HPDE6-E6E7 (cell line): ENCODE measurements at regions not wholly inside any gene's neighbourhood (a gene's known extent, or its start where the extent isn't known, plus 50 kb on each side); places are given as distances from the start of the nearest gene placed in this dataset.
"Not testable (repeated sequence)": the region's sequence is repeated elsewhere in the genome, so short reads cannot be mapped to it uniquely, and the experiment has no call there.

ENCODE experiments used
- DNase-seq: peaks from one replicate; pipeline ENCODE4 v3.0.0; 2011; ENCODE audit warnings: missing footprints; ENCODE audit errors: extremely low spot score

GRCh38 chr5:147081311-147081764 is 153.5 kb upstream of the STK32A start:
- DNase-seq: no peak

- no peak for DNase-seq
Observed at GRCh38 chr5:147084702-147085101, 150.1 kb upstream of the STK32A start.

DNA sequence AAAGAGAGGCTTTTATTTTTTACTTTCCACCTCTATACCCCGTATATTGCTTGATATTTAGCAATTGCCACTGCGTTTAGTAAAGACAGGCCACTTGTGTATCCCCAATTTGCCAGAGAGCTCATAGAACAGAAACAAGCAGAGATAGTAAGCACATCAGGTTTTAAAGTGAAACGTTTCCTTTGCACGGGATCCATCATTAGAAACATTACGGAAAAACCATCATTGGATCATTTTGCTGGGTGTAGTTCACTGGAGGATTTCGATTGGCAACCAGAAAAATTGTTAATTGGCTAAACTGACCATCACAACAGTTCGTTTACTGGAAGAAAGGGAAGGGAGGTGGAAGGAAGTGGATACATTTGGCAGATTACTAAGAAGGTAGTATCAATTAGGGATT is 149.4 kb upstream of the STK32A start:
- DNase-seq: no peak

DNA sequence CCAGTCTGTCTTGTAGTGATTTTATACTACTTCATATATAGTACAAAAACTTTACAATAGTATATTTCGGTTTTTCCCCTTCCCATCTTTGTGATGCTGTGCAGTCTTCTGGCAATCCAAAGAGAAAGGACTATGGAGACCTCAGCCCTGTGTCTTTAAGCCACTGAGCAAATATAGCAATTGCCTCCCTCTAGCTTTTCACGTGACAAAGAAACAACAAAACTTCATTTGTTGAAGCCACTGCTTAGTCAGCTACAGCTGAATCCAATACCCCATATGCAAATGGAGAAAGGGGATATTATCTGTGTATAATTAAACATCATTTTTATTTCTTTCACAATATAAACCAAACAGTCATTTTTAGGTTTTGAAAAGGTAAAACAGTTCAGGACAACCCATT is 142.8 kb upstream of the STK32A start:
- no peak for DNase-seq

GRCh38 chr5:147093138-147093537 is 141.7 kb upstream of the STK32A start:
- no peak for DNase-seq

DNA sequence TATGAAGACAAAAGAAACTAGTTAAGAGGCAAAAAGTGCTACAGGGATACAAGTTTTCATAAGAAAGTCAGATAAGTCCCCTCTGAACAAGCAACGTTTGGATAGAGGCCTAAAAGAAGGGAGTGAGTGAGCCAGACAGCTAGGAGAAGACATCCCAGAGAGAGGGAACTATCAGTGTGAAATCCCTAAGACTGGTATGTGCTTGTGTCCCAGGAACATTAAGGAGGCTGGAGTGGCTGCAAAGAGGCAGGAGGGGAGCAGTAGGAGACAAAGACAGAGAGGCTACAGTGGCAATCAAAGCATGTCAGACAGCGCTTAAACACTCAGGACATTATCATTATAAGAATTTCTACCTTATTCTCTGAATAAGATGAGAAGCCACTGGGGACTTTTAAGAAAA is 139.1 kb upstream of the STK32A start:
- no peak for DNase-seq

- no peak for DNase-seq
Observed at GRCh38 chr5:147098233-147098790, 136.5 kb upstream of the STK32A start.

DNA sequence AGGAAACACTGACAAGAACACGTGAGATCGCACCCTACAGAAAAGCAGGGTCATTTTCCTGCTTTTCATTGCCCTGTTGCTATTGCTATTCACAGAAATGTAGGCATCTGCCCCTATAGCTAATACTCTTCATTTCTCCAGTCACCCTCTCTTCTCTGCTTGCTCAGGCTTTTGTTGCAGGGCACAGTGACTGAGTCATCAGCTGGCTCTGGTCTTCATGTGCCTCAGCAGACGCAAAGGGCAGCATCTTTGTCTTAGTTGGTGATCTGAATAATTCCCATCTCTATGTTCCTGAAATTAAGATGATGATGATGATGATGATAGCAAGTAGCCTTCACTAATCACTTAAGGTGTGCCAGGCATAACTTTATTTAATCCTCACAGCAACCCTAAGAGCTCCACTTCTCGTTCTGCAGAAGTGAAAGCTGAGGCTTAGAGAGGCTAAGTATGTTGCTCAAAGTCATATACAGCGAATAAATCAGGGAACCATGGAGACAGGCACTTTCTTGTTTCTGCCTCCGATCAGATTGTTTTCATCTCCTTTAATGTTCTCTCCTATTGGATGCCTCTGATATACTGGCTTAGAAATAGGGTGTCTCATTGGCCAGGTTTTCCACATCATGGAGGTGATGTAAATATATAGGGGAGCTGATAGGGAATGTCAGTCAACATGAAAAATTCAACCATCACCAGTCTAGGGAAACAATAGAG is 133.0 kb upstream of the STK32A start:
- no peak for DNase-seq

GRCh38 chr5:147112899-147113298 is 121.9 kb upstream of the STK32A start:
- DNase-seq: no peak

DNA sequence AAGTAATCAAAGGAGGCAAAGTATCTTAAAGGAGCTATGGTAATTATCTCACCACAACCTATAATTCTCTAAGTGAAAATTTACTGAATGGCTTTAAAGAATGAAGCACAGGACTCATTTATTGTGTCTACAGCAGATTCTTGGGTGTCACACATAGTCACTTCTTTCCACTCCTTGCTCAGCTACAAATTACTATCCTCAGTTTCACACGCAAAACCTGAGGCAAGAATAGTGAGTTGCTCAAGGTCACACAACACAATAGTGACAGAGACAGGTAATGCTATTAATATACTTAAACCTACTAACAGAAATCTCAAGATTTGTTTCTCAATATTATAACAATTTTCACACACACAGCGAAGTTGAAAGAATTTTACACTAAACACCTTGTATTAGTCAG is 120.9 kb upstream of the STK32A start:
- DNase-seq: no peak

DNA sequence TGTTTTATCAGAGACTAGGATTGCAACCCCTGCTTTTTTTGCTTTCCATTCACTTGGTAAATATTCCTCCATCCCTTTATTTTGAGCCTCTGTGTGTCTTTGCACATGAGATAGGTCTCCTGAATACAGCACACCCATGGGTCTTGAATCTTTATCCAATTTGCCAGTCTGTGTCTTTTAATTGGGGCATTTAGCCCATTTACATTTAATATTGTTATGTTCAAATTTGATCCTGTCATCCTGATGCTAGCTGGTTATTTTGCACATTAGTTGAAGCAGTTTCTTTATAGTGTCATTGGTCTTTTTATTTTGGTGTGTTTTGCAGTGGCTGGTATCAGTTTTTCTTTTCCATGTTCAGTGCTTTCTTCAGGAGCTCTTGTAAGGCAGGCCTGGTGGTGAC is 95.1 kb upstream of the STK32A start:
- DNase-seq: not testable (repeated sequence)

- DNase-seq: no peak
Observed at GRCh38 chr5:147140558-147140957, 94.3 kb upstream of the STK32A start.

DNA sequence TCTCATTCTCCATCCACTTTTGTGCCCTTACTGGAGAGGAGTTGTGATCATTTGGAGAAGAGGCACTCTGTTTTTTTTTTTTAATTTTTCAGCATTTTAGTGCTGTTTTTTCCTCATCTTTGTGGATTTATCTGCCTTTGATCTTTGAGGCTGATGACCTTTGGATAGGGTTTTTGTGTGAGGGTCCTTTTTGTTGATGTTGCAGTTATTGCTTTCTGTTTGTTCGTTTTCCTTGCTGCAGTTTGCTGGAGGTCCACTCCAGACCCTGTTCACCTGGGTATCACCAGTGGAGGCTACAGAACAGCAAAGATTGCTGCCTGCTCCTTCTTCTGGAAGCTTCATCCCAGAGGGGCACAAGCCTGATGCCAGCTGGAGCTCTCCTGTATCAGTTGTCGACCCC is 93.2 kb upstream of the STK32A start:
- not testable (repeated sequence) for DNase-seq

DNA sequence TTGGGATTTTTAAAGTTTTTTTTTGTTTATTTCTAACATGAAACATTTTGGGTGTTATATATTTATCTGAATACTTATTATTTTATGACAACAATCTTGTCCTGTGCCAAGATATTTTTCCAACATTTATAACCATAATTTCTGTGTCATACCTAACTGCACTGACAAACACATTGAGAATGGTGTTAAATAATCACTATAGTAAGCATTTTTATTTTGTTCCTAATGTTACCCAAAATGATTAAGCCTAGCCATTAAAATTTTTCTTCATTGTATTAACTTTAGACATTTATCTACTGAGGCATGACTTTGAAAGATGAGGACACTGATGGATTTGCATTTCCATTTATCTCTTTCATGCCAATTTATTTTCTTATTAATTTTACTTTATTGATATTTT is 91.6 kb upstream of the STK32A start:
- no peak for DNase-seq

DNA sequence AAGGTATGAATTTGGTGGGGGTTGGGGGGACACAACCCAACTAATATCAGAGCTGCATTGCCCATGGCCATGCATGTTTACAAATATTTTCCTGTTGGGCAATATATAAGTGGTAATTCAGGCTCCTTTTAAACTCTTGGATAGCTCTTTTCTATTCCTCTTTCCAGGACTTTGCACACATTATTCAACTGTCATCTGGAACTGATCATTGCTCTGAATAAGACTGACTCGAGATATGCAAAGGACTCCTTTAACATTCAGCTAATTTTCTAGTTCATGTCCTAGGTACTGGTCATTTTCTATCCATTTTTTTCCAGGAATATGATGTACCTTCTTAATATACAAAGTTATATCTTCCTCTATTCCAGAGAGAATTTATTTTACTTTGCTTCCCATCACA is 89.5 kb upstream of the STK32A start:
- no peak for DNase-seq

DNA sequence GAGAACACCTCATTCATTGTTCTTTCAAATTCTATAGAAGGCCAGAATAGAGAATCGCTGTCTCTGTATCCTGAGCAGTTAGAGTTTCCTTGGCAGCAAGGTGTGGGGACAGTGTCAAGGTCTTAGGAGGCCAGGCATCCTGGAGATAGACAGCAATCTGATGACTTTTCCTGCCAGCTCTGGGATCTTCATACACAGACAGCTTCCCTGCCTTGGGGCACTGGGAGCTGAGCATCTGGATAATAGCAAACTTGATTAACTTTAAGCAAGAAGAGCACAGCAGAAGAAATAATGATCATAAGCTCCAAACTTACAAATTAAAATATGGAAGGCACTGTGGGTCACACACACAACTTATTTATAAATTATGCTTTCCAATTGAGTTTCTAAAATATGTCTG is 86.1 kb upstream of the STK32A start:
- no peak for DNase-seq

- DNase-seq: no peak
Observed at GRCh38 chr5:147152086-147152485, 82.7 kb upstream of the STK32A start.

DNA sequence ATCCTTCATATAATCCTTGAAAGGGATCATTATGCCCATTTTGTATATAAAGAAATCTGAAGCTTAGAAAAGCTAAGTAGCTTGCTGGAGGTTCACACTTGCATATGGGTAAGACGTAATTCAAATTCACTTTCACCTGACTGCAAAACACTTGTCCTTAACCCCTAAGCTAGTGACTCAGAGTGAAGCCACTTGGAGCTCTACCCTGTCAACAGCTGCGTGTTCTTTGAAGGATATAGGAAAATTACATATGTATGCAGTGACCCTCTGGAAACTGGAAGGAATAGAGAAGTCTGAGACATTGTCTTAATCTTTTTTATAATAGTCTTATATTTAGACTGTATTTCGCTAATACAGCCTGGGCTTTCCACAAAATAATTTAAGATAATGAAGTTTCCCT is 80.0 kb upstream of the STK32A start:
- no peak for DNase-seq

- no peak for DNase-seq
Observed at GRCh38 chr5:147156012-147156411, 78.8 kb upstream of the STK32A start.

DNA sequence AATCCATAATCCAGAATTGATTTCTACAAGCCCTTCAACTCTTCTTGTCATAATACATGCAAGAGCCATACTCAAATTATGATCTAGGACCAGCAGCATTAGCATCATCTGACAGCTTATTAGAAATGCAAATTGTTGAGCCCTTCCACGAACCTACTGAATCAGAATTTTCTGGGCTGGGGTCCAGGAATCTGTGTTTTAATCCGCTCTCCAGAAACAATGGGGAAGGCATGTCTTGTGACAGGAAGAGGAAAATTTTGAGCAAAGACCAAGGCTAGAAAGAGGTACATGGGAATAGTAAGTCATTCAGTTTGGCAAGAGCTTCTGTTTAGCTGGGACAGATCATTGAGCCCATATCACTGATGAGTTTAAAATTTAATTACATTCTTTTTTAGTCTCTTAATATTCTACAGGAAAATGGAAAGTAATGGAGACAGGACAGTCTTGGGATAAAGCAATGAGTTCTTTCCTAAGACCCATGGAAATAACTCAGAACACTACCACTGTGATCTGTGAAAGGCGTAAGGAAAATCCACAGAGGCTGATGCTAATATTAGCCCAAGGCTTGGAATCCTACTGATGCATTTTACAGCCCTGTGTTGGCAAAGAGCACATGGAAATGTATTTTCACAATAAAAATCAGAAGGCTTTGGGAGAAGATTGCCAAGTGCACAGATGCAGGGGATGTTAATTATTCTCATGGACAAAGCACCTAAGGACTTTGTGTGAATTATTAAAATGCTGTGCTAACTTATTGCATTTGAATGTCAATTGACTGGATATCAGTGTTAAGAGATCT is 73.7 kb upstream of the STK32A start:
- DNase-seq: no peak

GRCh38 chr5:147162740-147163139 is 72.1 kb upstream of the STK32A start:
- DNase-seq: no peak

DNA sequence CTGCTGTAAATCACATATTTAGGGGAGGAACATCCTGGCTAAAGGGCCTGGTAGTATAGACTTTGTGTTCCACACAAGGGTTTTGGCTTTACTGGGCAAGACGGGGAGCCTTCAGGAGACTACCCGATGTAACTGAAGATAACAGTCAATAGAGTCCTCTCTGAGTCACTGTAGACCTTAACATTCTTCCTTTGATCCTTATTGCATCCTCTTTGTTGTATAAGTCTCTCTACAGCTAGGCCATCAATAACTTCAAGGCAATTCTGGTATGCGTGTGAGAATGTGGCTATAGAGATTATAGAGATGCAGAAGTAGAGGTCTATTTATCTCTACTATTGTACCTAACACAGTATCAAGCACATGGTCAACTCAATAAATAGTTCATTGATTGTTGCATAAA is 67.3 kb upstream of the STK32A start:
- DNase-seq: no peak
